Colonic mucosa (tissue), 4 donors: ENCODE measurements at regions not wholly inside any gene's neighbourhood (a gene's known extent, or its start where the extent isn't known, plus 50 kb on each side); places are given as distances from the start of the nearest gene placed in this dataset.

Experiments
- DNase-seq: peaks from one replicate; pipeline ENCODE4 v3.0.0-alpha.2; 2020
- H3K27ac ChIP-seq: fragments of 200-600 bp; one replicate; pipeline ENCODE4 v1.8.0; 2021
- H3K27me3 ChIP-seq: fragments of 200-600 bp; one replicate; pipeline ENCODE4 v1.8.0; 2021
- H3K36me3 ChIP-seq: fragments of 200-600 bp; one replicate; pipeline ENCODE4 v1.8.0; 2021
- H3K4me1 ChIP-seq: fragments of 200-600 bp; one replicate; pipeline ENCODE4 v1.8.0; 2021; ENCODE audit warnings: mild to moderate bottlenecking
- H3K4me3 ChIP-seq: fragments of 200-600 bp; one replicate; pipeline ENCODE4 v1.8.0; 2021
- H3K9ac ChIP-seq, 2 donors: one replicate each; pipeline ENCODE4 v1.7.0; 2013; ENCODE audit warnings: control low read depth in 2 of 2, low read depth in 2 of 2, low read length in 2 of 2
- H3K9me3 ChIP-seq: fragments of 200-600 bp; one replicate; pipeline ENCODE4 v1.8.0; 2021
- intact Hi-C: fragments of 100-400 bp; cut with DNase I; formaldehyde crosslinking; loops from one replicate; pipeline ENCODE4 v1.14.1; 2022
- TF ChIP-seq, protein P1 (sequence below): fragments of 200-600 bp; IDR thresholded peaks from one replicate; pipeline ENCODE4 v1.8.0; 2022; ENCODE audit warnings: antibody characterized with exemption, mild to moderate bottlenecking
- donor health status: healthy.
- donor health status: DM: no; HTN: no; CAD: no.
- donor health status: DM: no; HTN: no; CAD: no.

DNA sequence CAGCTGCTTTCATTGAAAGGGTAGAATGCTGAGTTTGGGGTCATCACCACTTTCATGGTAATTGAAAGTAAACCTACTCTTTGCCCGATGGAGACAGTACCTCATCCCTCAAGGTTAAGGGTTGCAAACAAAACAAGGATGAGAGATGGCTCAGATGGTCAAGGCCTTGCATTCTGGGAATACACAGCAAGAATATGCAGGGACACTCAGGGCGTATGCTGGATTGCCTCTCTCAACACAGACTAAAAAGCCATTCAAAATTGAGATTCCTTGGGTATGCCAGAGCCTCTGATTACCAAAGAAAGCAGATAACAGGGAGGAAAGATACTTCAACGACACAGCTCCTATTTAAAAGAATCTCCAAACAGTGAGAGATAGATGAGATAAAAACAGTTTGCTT is 310.4 kb downstream of the ARAP2 start:
- H3K27ac ChIP-seq, result no peak overlapping the region
- intact Hi-C loops, result no loop called here
- H3K4me1 ChIP-seq, result no peaks in the 10 kb centered on the region
- no peak overlapping the region for H3K9ac ChIP-seq
- H3K36me3 ChIP-seq, result no peaks in the 10 kb centered on the region
- TF ChIP-seq, protein P1, sequence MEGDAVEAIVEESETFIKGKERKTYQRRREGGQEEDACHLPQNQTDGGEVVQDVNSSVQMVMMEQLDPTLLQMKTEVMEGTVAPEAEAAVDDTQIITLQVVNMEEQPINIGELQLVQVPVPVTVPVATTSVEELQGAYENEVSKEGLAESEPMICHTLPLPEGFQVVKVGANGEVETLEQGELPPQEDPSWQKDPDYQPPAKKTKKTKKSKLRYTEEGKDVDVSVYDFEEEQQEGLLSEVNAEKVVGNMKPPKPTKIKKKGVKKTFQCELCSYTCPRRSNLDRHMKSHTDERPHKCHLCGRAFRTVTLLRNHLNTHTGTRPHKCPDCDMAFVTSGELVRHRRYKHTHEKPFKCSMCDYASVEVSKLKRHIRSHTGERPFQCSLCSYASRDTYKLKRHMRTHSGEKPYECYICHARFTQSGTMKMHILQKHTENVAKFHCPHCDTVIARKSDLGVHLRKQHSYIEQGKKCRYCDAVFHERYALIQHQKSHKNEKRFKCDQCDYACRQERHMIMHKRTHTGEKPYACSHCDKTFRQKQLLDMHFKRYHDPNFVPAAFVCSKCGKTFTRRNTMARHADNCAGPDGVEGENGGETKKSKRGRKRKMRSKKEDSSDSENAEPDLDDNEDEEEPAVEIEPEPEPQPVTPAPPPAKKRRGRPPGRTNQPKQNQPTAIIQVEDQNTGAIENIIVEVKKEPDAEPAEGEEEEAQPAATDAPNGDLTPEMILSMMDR, result no peak
- no peaks in the 10 kb centered on the region for H3K9me3 ChIP-seq
- no peaks in the 10 kb centered on the region for H3K27me3 ChIP-seq
- H3K4me3 ChIP-seq, result no peak overlapping the region
- no peak for DNase-seq

DNA sequence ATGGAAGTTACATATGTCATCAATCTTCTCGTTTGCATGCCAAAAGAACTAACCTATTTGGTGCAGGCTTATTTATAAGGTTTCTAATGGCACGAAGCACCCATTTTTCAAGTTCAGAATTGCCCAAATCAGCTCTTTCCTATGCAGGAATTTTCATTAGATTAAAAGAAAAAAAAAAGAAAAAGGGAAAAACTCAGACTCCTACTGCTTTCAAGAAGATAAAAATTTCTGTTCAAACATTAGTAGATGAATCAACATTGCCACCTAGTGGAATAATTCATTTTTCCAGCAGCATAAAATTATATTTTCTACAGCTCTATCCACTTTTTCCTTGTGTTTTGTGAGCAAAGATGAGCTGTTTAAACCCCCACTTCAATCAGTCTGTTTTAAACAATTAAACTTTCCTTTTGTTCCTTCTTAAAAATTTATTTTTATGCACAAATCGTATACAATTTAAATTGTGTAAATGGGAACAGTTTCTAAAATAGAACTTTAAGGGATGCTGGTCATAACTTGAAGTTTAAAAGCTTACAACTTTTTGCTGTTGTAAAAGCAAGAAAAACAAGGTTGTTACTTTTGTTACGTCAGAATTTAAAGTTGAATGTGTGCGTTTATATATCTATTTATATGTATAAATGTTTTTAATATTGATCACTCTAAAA is 309.9 kb downstream of the ARAP2 start:
- DNase-seq, result no peak
- intact Hi-C loops, result no loop called here
- no peak overlapping the region for H3K27ac ChIP-seq
- H3K27me3 ChIP-seq, result no peaks in the 10 kb centered on the region
- no peaks in the 10 kb centered on the region for H3K9me3 ChIP-seq
- H3K36me3 ChIP-seq, result no peaks in the 10 kb centered on the region
- no peaks in the 10 kb centered on the region for H3K4me1 ChIP-seq
- TF ChIP-seq, protein P1, result peak; percentile 35
- no peak overlapping the region for H3K4me3 ChIP-seq
- H3K9ac ChIP-seq, result no peak overlapping the region

DNA sequence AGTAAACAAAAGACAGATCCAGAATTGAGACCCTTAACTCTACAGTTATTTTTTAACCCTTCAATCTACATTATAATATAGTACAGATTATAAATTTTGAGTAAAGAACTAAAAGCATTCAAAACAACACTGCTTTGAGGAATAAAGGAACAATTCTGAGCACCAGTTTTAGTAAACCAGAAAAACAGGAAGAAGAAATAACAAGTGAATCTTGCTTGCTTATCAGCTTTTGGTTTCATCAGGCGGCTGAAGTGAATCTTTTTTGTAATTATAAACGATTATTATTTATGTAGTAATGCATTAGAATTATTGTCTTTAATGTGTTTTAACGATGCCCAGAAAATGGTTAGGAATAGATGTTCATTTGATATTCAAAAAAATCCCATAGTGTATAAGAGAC is 305.4 kb downstream of the ARAP2 start:
- H3K36me3 ChIP-seq, result no peaks in the 10 kb centered on the region
- H3K27me3 ChIP-seq, result no peaks in the 10 kb centered on the region
- no peak overlapping the region for H3K4me3 ChIP-seq
- TF ChIP-seq, protein P1, result no peak
- H3K9me3 ChIP-seq, result no peaks in the 10 kb centered on the region
- no peak overlapping the region for H3K27ac ChIP-seq
- no peaks in the 10 kb centered on the region for H3K4me1 ChIP-seq
- H3K9ac ChIP-seq, result no peak overlapping the region
- no peak for DNase-seq
- intact Hi-C loops, result no loop called here

DNA sequence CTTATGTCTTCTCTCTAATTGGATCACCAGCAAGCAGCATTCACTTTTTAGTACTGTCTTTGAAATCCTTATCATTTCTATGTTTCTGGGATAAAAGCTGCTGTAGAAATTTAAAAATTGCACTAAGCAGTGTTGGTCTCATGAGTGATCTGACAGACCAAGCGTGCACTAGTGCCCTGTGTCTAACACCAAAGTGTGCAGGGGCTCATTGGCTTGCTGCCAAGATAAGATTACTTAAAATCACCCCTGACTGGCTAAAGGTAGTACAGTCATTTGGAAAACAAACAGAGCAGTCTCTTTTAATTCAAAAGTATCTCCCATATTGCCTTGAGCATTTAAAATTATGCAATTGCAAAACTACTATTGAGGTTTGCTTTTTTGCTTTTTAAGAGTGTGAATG is 304.6 kb downstream of the ARAP2 start:
- TF ChIP-seq, protein P1, result no peak
- no peaks in the 10 kb centered on the region for H3K9me3 ChIP-seq
- H3K27me3 ChIP-seq, result no peaks in the 10 kb centered on the region
- intact Hi-C loops, result no loop called here
- no peaks in the 10 kb centered on the region for H3K4me1 ChIP-seq
- H3K27ac ChIP-seq, result no peak overlapping the region
- no peak overlapping the region for H3K9ac ChIP-seq
- H3K4me3 ChIP-seq, result no peak overlapping the region
- no peaks in the 10 kb centered on the region for H3K36me3 ChIP-seq
- no peak for DNase-seq

- no peaks in the 10 kb centered on the region for H3K9me3 ChIP-seq
- no peaks in the 10 kb centered on the region for H3K4me1 ChIP-seq
- TF ChIP-seq, protein P1, result no peak
- no peaks in the 10 kb centered on the region for H3K36me3 ChIP-seq
- H3K4me3 ChIP-seq, result no peak overlapping the region
- intact Hi-C loops, result no loop called here
- H3K27ac ChIP-seq, result no peak overlapping the region
- H3K9ac ChIP-seq, result no peak overlapping the region
- H3K27me3 ChIP-seq, result no peaks in the 10 kb centered on the region
- DNase-seq, result no peak
Observed at GRCh38 chr4:35942092-35942491, 302.2 kb downstream of the ARAP2 start.
